ENCODE measurements at regions not wholly inside any gene's neighbourhood (a gene's known extent, or its start where the extent isn't known, plus 50 kb on each side); places are given as distances from the start of the nearest gene placed in this dataset.

DNA sequence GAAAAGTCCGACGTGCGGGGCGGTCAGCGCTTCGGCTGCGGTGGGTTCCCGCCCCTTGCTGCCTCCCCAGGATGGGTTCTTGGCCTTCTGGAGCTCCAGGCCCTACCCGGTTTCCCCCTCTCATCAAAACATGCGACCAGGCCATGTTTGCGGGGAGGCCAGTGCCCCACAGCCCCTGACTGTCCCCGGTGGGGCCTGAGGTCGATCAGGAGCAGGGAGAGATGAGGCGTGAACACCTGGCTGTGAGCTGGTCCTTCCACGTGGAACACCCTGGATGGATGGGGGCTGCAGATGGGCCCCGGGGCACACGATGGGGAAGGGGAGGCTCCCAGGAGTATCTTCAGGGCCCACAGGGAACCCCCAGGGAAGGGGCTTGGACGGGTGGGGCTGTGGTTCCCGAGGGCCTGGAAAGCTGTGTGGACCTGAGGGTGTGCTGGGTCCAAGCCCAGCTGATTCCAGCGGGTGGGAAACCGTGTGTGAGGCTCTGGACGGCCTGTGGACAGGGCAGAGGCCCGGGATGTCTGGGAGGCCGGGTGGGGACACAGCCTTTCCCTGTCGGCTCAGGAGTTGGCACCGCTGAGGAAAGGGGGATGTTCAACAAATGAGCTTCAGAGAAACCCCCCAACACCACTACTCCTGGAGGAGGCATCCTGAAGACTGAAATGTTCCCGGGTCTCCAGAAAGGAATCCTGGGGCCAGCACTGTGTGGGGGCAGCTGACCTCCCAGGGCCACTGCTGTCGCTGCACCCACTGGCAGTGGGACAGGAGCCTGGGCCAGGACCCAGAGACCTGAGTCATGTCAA is 187.0 kb upstream of the C14orf180 start:
- peaks cover 4% of the 10 kb centered on the region for H3K27me3 Mint-ChIP-seq (ENCODE audit: low read depth)
- no peak overlapping the region for H3K27ac Mint-ChIP-seq (ENCODE audit: unreplicated experiment)
- H3K9me3 Mint-ChIP-seq (ENCODE audit: low read depth): peaks cover 12% of the 10 kb centered on the region
- H3K4me3 Mint-ChIP-seq (ENCODE audit: unreplicated experiment): no peak overlapping the region
- H3K4me1 Mint-ChIP-seq (ENCODE audit: low read depth): no peaks in the 10 kb centered on the region
- TF ChIP-seq, protein P1, sequence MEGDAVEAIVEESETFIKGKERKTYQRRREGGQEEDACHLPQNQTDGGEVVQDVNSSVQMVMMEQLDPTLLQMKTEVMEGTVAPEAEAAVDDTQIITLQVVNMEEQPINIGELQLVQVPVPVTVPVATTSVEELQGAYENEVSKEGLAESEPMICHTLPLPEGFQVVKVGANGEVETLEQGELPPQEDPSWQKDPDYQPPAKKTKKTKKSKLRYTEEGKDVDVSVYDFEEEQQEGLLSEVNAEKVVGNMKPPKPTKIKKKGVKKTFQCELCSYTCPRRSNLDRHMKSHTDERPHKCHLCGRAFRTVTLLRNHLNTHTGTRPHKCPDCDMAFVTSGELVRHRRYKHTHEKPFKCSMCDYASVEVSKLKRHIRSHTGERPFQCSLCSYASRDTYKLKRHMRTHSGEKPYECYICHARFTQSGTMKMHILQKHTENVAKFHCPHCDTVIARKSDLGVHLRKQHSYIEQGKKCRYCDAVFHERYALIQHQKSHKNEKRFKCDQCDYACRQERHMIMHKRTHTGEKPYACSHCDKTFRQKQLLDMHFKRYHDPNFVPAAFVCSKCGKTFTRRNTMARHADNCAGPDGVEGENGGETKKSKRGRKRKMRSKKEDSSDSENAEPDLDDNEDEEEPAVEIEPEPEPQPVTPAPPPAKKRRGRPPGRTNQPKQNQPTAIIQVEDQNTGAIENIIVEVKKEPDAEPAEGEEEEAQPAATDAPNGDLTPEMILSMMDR (IDR thresholded peaks at IDR 0.05): no peak
- H3K36me3 Mint-ChIP-seq (ENCODE audit: low read depth): no peaks in the 10 kb centered on the region
- peak; percentile 86 for DNase-seq (ENCODE audit: low spot score)

GRCh38 chr14:104393199-104393897 is 186.2 kb upstream of the C14orf180 start:
- Mint-ChIP-seq H3K36me3 (ENCODE audit: low read depth) (no peaks in the 10 kb centered on the region), H3K9me3 (ENCODE audit: low read depth) (peaks cover 19% of the 10 kb centered on the region), H3K27me3 (ENCODE audit: low read depth) (peaks cover 4% of the 10 kb centered on the region), H3K27ac (ENCODE audit: unreplicated experiment) (no peak overlapping the region), H3K4me3 (ENCODE audit: unreplicated experiment) (no peak overlapping the region), H3K4me1 (ENCODE audit: low read depth) (no peaks in the 10 kb centered on the region)
- peak; percentile 87 for DNase-seq (ENCODE audit: low spot score)
- TF ChIP-seq, protein P1 (IDR thresholded peaks at IDR 0.05): no peak

GRCh38 chr14:104393898-104394381 is 185.6 kb upstream of the C14orf180 start:
- H3K4me1 Mint-ChIP-seq (ENCODE audit: low read depth): no peaks in the 10 kb centered on the region
- no peaks in the 10 kb centered on the region for H3K36me3 Mint-ChIP-seq (ENCODE audit: low read depth)
- peaks cover 22% of the 10 kb centered on the region for H3K9me3 Mint-ChIP-seq (ENCODE audit: low read depth)
- H3K4me3 Mint-ChIP-seq (ENCODE audit: unreplicated experiment): no peak overlapping the region
- H3K27ac Mint-ChIP-seq (ENCODE audit: unreplicated experiment): no peak overlapping the region
- TF ChIP-seq, protein P1 (IDR thresholded peaks at IDR 0.05): no peak
- H3K27me3 Mint-ChIP-seq (ENCODE audit: low read depth): peaks cover 4% of the 10 kb centered on the region
- DNase-seq (ENCODE audit: low spot score): peak; percentile 78

GRCh38 chr14:104394409-104394851 is 185.1 kb upstream of the C14orf180 start:
- H3K4me3 Mint-ChIP-seq (ENCODE audit: unreplicated experiment): no peak overlapping the region
- DNase-seq (ENCODE audit: low spot score): peak; percentile 70
- H3K4me1 Mint-ChIP-seq (ENCODE audit: low read depth): no peaks in the 10 kb centered on the region
- H3K36me3 Mint-ChIP-seq (ENCODE audit: low read depth): no peaks in the 10 kb centered on the region
- H3K27ac Mint-ChIP-seq (ENCODE audit: unreplicated experiment): no peak overlapping the region
- peaks cover 27% of the 10 kb centered on the region for H3K9me3 Mint-ChIP-seq (ENCODE audit: low read depth)
- H3K27me3 Mint-ChIP-seq (ENCODE audit: low read depth): peaks cover 4% of the 10 kb centered on the region
- TF ChIP-seq, protein P1 (IDR thresholded peaks at IDR 0.05): no peak

DNA sequence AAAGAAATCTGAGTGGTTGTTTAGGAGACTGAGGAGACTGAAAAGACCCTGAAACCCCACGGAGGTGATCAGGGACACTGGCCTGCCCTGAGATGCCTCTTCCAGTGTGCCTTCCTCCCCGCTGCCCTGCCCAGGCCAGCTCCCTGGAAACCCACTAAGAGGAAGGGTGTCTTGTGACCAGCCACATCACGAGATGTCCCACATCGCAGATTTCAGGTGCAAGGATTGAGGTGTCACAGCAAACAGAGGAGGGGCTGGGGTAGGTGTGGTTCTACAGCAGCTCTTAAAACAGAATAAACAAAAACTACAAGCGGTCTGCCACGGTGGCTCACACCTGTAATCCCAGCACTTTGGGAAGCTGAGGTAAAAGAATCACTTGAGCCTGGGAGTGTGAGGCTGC is 184.3 kb upstream of the C14orf180 start:
- Mint-ChIP-seq H3K27ac (ENCODE audit: unreplicated experiment) (no peak overlapping the region), H3K27me3 (ENCODE audit: low read depth) (peaks cover 4% of the 10 kb centered on the region), H3K4me1 (ENCODE audit: low read depth) (no peaks in the 10 kb centered on the region), H3K36me3 (ENCODE audit: low read depth) (no peaks in the 10 kb centered on the region), H3K4me3 (ENCODE audit: unreplicated experiment) (no peak overlapping the region), H3K9me3 (ENCODE audit: low read depth) (peaks cover 30% of the 10 kb centered on the region)
- no peak for DNase-seq (ENCODE audit: low spot score)
- TF ChIP-seq, protein P1 (IDR thresholded peaks at IDR 0.05): no peak

All from chondrocyte (in vitro differentiated cells).